Heart left ventricle (tissue), 16 donors: ENCODE measurements at regions not wholly inside any gene's neighbourhood (a gene's known extent, or its start where the extent isn't known, plus 50 kb on each side); places are given as distances from the start of the nearest gene placed in this dataset.

ENCODE experiments used
- ATAC-seq, 4 donors: fragments of 200-7000 bp; cut with Tn5 transposase; one replicate each; pipeline ENCODE4 v1.9.1; 2020 to 2022; ENCODE audit warnings: moderate library complexity in 4 of 4, mild to moderate bottlenecking in 3 of 4, moderate number of reproducible peaks in 1 of 4
- DNase-seq, 5 donors: peaks; one replicate each; pipeline ENCODE4 v3.0.0-alpha.2; 2020
- H3K27ac ChIP-seq, 12 donors: fragments of 200-600 bp; sonication (generic) in 4 of 12; one replicate each; pipeline versions ENCODE4 v1.5.0 to v1.8.0; 2016 to 2022; ENCODE audit warnings: mild to moderate bottlenecking in 2 of 12
- H3K27me3 ChIP-seq, 9 donors: fragments of 200-600 bp; sonication (generic) in 2 of 9; one replicate each; pipeline versions ENCODE4 v1.5.1 to v1.8.0; 2016 to 2022; ENCODE audit warnings: mild to moderate bottlenecking in 3 of 9
- H3K36me3 ChIP-seq, 9 donors: fragments of 200-600 bp; sonication (generic) in 2 of 9; one replicate each; pipeline versions ENCODE4 v1.5.0 to v1.8.0; 2018 to 2022; ENCODE audit warnings: mild to moderate bottlenecking in 2 of 9
- H3K4me1 ChIP-seq, 12 donors: fragments of 200-600 bp; sonication (generic) in 4 of 12; one replicate each; pipeline versions ENCODE4 v1.5.0 to v1.8.0; 2016 to 2022; ENCODE audit warnings: mild to moderate bottlenecking in 3 of 12
- H3K4me3 ChIP-seq, 12 donors: fragments of 200-600 bp; sonication (generic) in 4 of 12; one replicate each; pipeline versions ENCODE4 v1.5.0 to v1.8.0; 2017 to 2022; ENCODE audit warnings: mild to moderate bottlenecking in 9 of 12, moderate library complexity in 4 of 12
- H3K9me3 ChIP-seq, 12 donors: fragments of 200-600 bp; sonication (generic) in 4 of 12; one replicate each; pipeline versions ENCODE4 v1.5.0 to v1.8.0; 2016 to 2022; ENCODE audit warnings: mild to moderate bottlenecking in 1 of 12
- CTCF ChIP-seq, 12 donors: fragments of 200-600 bp; sonication (generic) in 4 of 12; IDR thresholded peaks; one replicate each; pipeline versions ENCODE4 v1.5.0 to v1.8.0; 2018 to 2022; ENCODE audit warnings: antibody characterized with exemption in 12 of 12, mild to moderate bottlenecking in 5 of 12
- POLR2A ChIP-seq, 2 donors: fragments of 450-650 bp; IDR thresholded peaks; one replicate each; pipeline ENCODE4 v1.6.1; 2017; ENCODE audit warnings: antibody characterized with exemption in 2 of 2, mild to moderate bottlenecking in 2 of 2, moderate library complexity in 2 of 2
- WGBS, 4 donors: extraction: QIAGEN DNeasy Blood & Tissue Kit in 2 of 4; methylation state at CpG; one replicate each; pipeline versions ENCODE4 v1.1.5 to v1.1.7; 2013 to 2018; 5-methylcytosine and 5-hydroxymethylcytosine counted together
- intact Hi-C, 10 donors: fragments of 100-400 bp; cut with DNase I; formaldehyde crosslinking; loops; one replicate each; pipeline versions ENCODE4 v1.11.1 to v1.14.2; 2022
- donor health status: ischemic (EF 13 %, LVEDD 7.1; RV severe dilation, severe dysfunction).
- donor health status: healthy with polysubstance abuse.
- donor health status: DM: no; HTN: yes; CAD: no.
- donor health status: DM: no; HTN: no; CAD: no.
- donor health status: ischemic (EF 25% LVEDD 6.9; RV normal size, moderate dysfunction).
- donor health status: ischemic (EF 25% LVEDD 5.7; RV mildly dilated, moderate dysfunction).
- donor health status: healthy.
- donor health status: DM: yes; HTN: yes; CAD: no.
- donor health status: ischemic (EF 35%, LVEDD 5.7; RV mildly dilated, moderate dysfunction).
- donor health status: nonischemic (EF 11% LVEDD 7.7; RV severe dilation, severe dysfunction).
- donor health status: DM: yes; HTN: yes; CAD: no.
- donor health status: PGD.
- donor health status: ischemic (EF 29% LVEDD 5.4; RV normal size, mild dysfunction).
- donor health status: nonischemic (EF 23%, LVEDD 6.1; RV moderate dilation, normal function).

DNA sequence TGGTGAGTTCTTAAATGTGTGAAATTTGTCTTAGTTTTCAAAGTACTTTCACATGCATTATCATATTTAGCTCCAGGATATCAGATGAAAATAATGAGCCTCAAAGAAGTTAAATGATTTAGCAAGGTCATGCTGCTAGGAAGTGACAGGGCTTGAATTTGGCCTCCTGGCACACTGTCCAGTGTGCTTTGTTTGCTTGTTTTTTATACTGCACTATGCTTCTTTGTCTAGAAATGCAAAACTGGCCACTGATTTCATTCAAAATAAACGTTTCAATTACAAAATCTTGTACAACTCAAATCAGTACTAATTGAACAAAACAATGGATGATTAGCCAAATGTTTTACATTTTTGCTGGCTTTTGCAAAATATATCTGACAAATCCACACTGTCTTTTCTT lies 583.3 kb upstream of the CBLB start:
- Histone ChIP-seq H3K36me3 (no peaks in the 10 kb centered on the region), H3K27ac (no peak overlapping the region), H3K4me1 (peaks cover 0 to 8% (median 0%) of the 10 kb centered on the region in 12 donors), H3K4me3 (no peak overlapping the region), H3K27me3 (no peaks in the 10 kb centered on the region), H3K9me3 (no peaks in the 10 kb centered on the region)
- intact Hi-C loops, result no loop called here
- TF ChIP-seq CTCF (IDR thresholded peaks at IDR 0.05), result no peak
- no peak for TF ChIP-seq POLR2A (IDR thresholded peaks at IDR 0.05)
- WGBS, 4 donors, result 0 to 18% (median 0%) methylated on average over 1 of the region's 1 CpG
- ATAC-seq, result no peak
- DNase-seq, result no peak

GRCh38 chr3:106454497-106454896 lies 585.7 kb upstream of the CBLB start:
- TF ChIP-seq CTCF (IDR thresholded peaks at IDR 0.05) (no peak), POLR2A (IDR thresholded peaks at IDR 0.05) (no peak)
- H3K36me3 ChIP-seq, result no peaks in the 10 kb centered on the region
- intact Hi-C loops, result no loop called here
- no peak for ATAC-seq
- 88 to 95% (median 93%) methylated on average over 4 of the region's 4 CpGs for WGBS, 4 donors
- DNase-seq, result no peak
- H3K27me3 ChIP-seq, result no peaks in the 10 kb centered on the region
- H3K4me3 ChIP-seq, result no peak overlapping the region
- H3K9me3 ChIP-seq, result no peaks in the 10 kb centered on the region
- H3K27ac ChIP-seq, result no peak overlapping the region
- H3K4me1 ChIP-seq, result peaks cover 0 to 12% (median 0%) of the 10 kb centered on the region in 12 donors

DNA sequence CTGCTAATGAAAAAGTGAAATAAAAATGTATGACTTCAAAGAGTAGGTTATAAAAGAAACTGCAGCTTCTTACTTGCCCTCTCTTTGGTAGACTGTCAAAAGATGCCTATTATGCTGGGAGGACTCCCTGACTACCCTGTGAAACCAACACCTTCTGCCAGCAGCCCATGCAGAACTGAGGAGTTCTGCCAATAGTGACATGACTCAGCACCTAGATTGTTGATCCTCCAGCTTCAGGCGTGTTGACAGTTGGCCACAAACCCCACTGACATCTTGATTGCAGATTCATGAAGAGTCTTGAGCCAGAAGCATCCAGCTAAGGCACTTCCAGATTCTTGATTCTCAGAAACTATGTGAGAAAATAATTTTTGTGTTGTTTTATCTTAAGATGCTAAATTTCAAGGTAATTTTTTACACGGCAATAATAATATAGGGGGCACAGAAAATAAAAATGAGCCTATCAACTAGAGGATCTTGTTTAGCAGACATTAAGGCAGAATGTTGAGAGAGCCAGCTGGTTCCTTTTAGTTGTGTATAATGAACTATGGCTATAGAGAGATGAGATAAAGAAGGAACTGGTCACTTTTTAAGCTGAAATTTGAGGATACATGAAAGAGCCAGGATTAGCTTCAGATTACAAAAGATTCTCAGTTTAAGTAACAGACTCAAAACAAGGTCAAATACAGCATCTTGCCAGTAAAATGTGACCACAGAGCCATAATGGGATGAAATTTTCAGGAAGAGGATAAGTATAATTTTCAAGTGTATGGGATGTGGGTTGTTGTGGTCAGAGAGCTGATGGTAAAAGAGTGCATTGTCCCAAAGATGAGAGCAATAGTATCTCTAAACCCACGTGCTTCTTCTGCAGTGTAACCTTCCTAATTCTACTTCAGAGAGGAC lies 588.7 kb upstream of the CBLB start:
- no peaks in the 10 kb centered on the region for H3K9me3 ChIP-seq
- no peak for TF ChIP-seq CTCF (IDR thresholded peaks at IDR 0.05)
- TF ChIP-seq POLR2A (IDR thresholded peaks at IDR 0.05), result no peak
- no peaks in the 10 kb centered on the region for H3K36me3 ChIP-seq
- WGBS, 4 donors, result 57 to 65% (median 62%) methylated on average over 3 of the region's 3 CpGs
- ATAC-seq, result peak; percentile 88 to 96 (median 92)
- no peak overlapping the region for H3K4me3 ChIP-seq
- peaks cover 0 to 12% (median 0%) of the 10 kb centered on the region in 12 donors for H3K4me1 ChIP-seq
- peak in 3 of 5 donors; percentile 29 to 60 (median 51) for DNase-seq
- intact Hi-C loops, result no loop called here
- no peak overlapping the region for H3K27ac ChIP-seq
- H3K27me3 ChIP-seq, result no peaks in the 10 kb centered on the region

- H3K27me3 ChIP-seq, result no peaks in the 10 kb centered on the region
- TF ChIP-seq CTCF (IDR thresholded peaks at IDR 0.05), result no peak
- TF ChIP-seq POLR2A (IDR thresholded peaks at IDR 0.05), result no peak
Observed at GRCh38 chr3:106458952-106459351, 590.1 kb upstream of the CBLB start.

More at GRCh38 chr3:106458952-106459351, 590.1 kb upstream of the CBLB start:
- peak in 1 of 4 donors; percentile 33 for ATAC-seq
- DNase-seq, result no peak
- peaks cover 0 to 10% (median 0%) of the 10 kb centered on the region in 12 donors for H3K9me3 ChIP-seq
- H3K36me3 ChIP-seq, result no peaks in the 10 kb centered on the region
- 35 to 51% (median 44%) methylated on average over 3 of the region's 3 CpGs for WGBS, 4 donors
- H3K4me1 ChIP-seq, result peaks cover 0 to 10% (median 0%) of the 10 kb centered on the region in 12 donors
- no peak overlapping the region for H3K27ac ChIP-seq
- intact Hi-C loops, result no loop called here
- no peak overlapping the region for H3K4me3 ChIP-seq
